GM12873 (cell line): ENCODE measurements at regions not wholly inside any gene's neighbourhood (a gene's known extent, or its start where the extent isn't known, plus 50 kb on each side); places are given as distances from the start of the nearest gene placed in this dataset.

Experiments used
- CTCF ChIP-seq: IDR thresholded peaks from 2 replicates; pipeline ENCODE4 v1.5.1; 2012; ENCODE audit warnings: low read depth, mild to moderate bottlenecking, moderate library complexity, low read length, control low read depth; ENCODE audit not compliant: insufficient read depth; ENCODE audit errors: missing control alignments

GRCh38 chr3:95172164-95172943 is 1109.5 kb downstream of the NSUN3 start:
- no peak for TF ChIP-seq CTCF

GRCh38 chr3:95177096-95177495 is 1114.2 kb downstream of the NSUN3 start:
- TF ChIP-seq CTCF: no peak

- no peak for TF ChIP-seq CTCF
Observed at GRCh38 chr3:95184038-95184437, 1121.2 kb downstream of the NSUN3 start.

- TF ChIP-seq CTCF: no peak
Observed at GRCh38 chr3:95189348-95189747, 1126.5 kb downstream of the NSUN3 start.

GRCh38 chr3:95197661-95198060 is 1134.8 kb downstream of the NSUN3 start:
- TF ChIP-seq CTCF: no peak

- TF ChIP-seq CTCF: no peak
Observed at GRCh38 chr3:95200384-95200783, 1137.5 kb downstream of the NSUN3 start.

GRCh38 chr3:95210878-95211277 is 1148.0 kb downstream of the NSUN3 start:
- TF ChIP-seq CTCF: no peak

- TF ChIP-seq CTCF: no peak
Observed at GRCh38 chr3:95212117-95212516, 1149.3 kb downstream of the NSUN3 start.
